Stomach (tissue), 4 donors: ENCODE measurements at regions not wholly inside any gene's neighbourhood (a gene's known extent, or its start where the extent isn't known, plus 50 kb on each side); places are given as distances from the start of the nearest gene placed in this dataset.

Source experiments
- EP300 ChIP-seq: sonication (generic); formaldehyde crosslinking; IDR thresholded peaks from one replicate; pipeline ENCODE4 v1.6.1; 2017; ENCODE audit warnings: antibody characterized with exemption
- POLR2A ChIP-seq, 4 donors: fragments of 450-650 bp; IDR thresholded peaks; one replicate each; pipeline ENCODE4 v1.6.1; 2016; ENCODE audit warnings: antibody characterized with exemption in 4 of 4, control low read depth in 2 of 4, mild to moderate bottlenecking in 1 of 4, moderate library complexity in 1 of 4
- POLR2AphosphoS5 ChIP-seq, 3 donors: sonication (generic); formaldehyde crosslinking; IDR thresholded peaks; one replicate each; pipeline ENCODE4 v1.6.1; 2016; ENCODE audit warnings: antibody characterized with exemption in 3 of 3
- TF ChIP-seq, protein P1 (sequence below), 7 experiments: fragments of 450-650 bp in 4 of 7; fragments of 200-600 bp in 3 of 7; sonication (generic) in 3 of 7; IDR thresholded peaks; one replicate each; pipeline ENCODE4 v1.5.1; 2016 to 2019; ENCODE audit warnings: antibody characterized with exemption in 7 of 7, control low read depth in 2 of 7, mild to moderate bottlenecking in 1 of 7

DNA sequence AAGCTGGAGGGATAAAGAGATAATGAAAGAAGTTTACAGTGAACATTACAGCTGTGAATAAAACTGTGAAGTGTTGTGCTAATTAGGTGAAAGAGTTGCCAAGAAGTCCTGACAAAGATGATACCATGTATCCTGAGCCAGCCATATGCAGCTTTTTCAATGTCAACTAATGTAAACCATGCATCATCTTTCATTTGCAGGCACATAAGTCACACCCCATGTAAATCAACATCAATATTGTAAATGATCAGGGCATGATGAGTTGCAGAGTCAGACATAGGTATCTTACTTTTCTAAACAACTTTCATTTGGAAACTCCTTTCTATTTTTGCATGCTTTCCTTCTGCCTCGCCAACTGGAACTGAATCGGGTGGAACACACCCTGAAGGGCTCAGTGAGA, 569.1 kb downstream of the TBC1D4 start:
- no peak for TF ChIP-seq POLR2A (IDR thresholded peaks at IDR 0.05)
- TF ChIP-seq, protein P1, sequence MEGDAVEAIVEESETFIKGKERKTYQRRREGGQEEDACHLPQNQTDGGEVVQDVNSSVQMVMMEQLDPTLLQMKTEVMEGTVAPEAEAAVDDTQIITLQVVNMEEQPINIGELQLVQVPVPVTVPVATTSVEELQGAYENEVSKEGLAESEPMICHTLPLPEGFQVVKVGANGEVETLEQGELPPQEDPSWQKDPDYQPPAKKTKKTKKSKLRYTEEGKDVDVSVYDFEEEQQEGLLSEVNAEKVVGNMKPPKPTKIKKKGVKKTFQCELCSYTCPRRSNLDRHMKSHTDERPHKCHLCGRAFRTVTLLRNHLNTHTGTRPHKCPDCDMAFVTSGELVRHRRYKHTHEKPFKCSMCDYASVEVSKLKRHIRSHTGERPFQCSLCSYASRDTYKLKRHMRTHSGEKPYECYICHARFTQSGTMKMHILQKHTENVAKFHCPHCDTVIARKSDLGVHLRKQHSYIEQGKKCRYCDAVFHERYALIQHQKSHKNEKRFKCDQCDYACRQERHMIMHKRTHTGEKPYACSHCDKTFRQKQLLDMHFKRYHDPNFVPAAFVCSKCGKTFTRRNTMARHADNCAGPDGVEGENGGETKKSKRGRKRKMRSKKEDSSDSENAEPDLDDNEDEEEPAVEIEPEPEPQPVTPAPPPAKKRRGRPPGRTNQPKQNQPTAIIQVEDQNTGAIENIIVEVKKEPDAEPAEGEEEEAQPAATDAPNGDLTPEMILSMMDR (IDR thresholded peaks at IDR 0.05) = no peak
- TF ChIP-seq POLR2AphosphoS5 (IDR thresholded peaks at IDR 0.05) = no peak
- no peak for TF ChIP-seq EP300
